Activated T-helper 2 cell treated with anti-CD3 and anti-CD28 coated beads, Interferon-gamma antibody, Interleukin-2, Interleukin-4, amounts not matched to agents 10 μg/mL and 5 μg/mL and 100 μg/mL, durations not matched to agents 14 hours and 24 hours and 36 hours (primary cell): ENCODE measurements at regions not wholly inside any gene's neighbourhood (a gene's known extent, or its start where the extent isn't known, plus 50 kb on each side); places are given as distances from the start of the nearest gene placed in this dataset.

Experiments used
- DNase-seq: peaks from one replicate; pipeline ENCODE4 v3.0.0; 2021; ENCODE audit warnings: low spot score
- H3K27ac Mint-ChIP-seq: one replicate; pipeline ENCODE4 v1.8.0; 2021; ENCODE audit warnings: mixed read lengths
- H3K27me3 Mint-ChIP-seq: one replicate; pipeline ENCODE4 v1.8.0; 2021; ENCODE audit warnings: low read depth, mixed read lengths
- H3K36me3 Mint-ChIP-seq: one replicate; pipeline ENCODE4 v1.8.0; 2021; ENCODE audit warnings: low read depth, mixed read lengths
- H3K4me1 Mint-ChIP-seq: one replicate; pipeline ENCODE4 v1.8.0; 2021; ENCODE audit warnings: low read depth, mixed read lengths
- H3K4me3 Mint-ChIP-seq: one replicate; pipeline ENCODE4 v1.8.0; 2021; ENCODE audit warnings: low read depth, mild to moderate bottlenecking, moderate library complexity, mixed read lengths
- H3K9me3 Mint-ChIP-seq: one replicate; pipeline ENCODE4 v1.8.0; 2021; ENCODE audit warnings: mixed read lengths
- intact Hi-C: fragments of 100-400 bp; cut with micrococcal nuclease; formaldehyde crosslinking; loops from one replicate; pipeline ENCODE4 v1.15.1; 2023

DNA sequence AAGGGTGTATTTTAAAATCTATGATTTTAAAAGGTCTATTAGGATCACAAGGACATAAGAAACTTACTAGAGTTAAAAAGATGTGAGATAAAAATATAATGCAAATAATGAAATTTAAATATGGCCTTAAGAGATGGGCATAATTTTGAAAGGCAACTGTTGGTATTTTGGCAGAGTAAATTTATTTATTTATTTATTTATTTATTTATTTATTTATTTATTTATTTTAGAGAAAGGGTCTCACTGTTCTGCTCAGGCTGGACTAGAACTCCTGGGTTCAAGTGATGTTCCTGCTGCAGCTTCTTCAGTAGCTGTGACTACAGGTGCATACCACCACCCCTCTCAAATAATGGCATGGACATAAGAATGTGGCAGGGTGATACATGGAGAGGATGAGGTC lies 932.1 kb upstream of the LCORL start:
- no peak overlapping the region for H3K4me3 Mint-ChIP-seq
- H3K27me3 Mint-ChIP-seq, result no peaks in the 10 kb centered on the region
- no peak overlapping the region for H3K27ac Mint-ChIP-seq
- DNase-seq, result no peak
- H3K36me3 Mint-ChIP-seq, result no peaks in the 10 kb centered on the region
- peaks cover 29% of the 10 kb centered on the region for H3K9me3 Mint-ChIP-seq
- H3K4me1 Mint-ChIP-seq, result no peaks in the 10 kb centered on the region
- intact Hi-C loops, result no loop called here

DNA sequence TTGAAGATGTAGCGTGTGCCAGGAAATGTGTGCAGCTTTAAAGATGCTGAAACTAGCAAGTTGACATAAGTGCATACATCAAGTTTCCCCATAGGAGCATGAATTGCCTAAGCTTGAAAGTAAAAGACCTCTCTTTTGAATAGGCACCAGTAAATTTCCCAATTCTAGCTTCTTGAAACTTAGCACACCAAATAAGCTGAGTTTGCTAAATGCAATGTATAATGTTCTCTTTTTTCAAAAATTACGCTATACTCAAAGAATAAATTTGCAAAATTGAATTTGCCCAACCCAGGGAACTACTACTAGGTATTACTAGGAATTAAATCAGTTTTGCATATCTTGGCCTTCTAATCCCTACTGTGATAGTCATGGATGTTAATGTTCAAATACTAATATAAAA lies 923.9 kb upstream of the LCORL start:
- Mint-ChIP-seq H3K27ac (no peak overlapping the region), H3K36me3 (no peaks in the 10 kb centered on the region), H3K4me1 (no peaks in the 10 kb centered on the region), H3K4me3 (no peak overlapping the region), H3K27me3 (no peaks in the 10 kb centered on the region), H3K9me3 (peaks cover 16% of the 10 kb centered on the region)
- intact Hi-C loops, result no loop called here
- DNase-seq, result no peak

DNA sequence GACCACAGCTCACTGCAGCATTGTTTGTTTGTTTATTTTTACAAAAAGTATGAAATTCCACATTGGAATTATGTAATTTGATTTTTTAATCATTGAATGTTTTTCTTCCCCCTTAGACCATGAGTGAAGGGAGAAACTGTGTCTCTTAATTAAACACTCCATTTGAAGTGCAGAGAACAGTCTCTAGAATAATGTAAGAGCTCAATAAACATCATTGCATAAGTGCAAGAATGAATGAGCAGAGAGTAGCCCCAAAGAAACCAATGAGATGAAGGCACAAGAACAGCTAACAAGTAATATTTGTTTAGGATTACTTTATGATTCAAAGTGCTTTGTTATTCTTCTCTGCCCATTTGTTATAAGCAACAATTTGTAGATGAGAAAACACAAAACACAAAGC lies 921.3 kb upstream of the LCORL start:
- Mint-ChIP-seq H3K4me1 (no peaks in the 10 kb centered on the region), H3K9me3 (peaks cover 26% of the 10 kb centered on the region), H3K36me3 (no peaks in the 10 kb centered on the region), H3K4me3 (no peak overlapping the region), H3K27me3 (no peaks in the 10 kb centered on the region), H3K27ac (no peak overlapping the region)
- no peak for DNase-seq
- intact Hi-C loops, result no loop called here

DNA sequence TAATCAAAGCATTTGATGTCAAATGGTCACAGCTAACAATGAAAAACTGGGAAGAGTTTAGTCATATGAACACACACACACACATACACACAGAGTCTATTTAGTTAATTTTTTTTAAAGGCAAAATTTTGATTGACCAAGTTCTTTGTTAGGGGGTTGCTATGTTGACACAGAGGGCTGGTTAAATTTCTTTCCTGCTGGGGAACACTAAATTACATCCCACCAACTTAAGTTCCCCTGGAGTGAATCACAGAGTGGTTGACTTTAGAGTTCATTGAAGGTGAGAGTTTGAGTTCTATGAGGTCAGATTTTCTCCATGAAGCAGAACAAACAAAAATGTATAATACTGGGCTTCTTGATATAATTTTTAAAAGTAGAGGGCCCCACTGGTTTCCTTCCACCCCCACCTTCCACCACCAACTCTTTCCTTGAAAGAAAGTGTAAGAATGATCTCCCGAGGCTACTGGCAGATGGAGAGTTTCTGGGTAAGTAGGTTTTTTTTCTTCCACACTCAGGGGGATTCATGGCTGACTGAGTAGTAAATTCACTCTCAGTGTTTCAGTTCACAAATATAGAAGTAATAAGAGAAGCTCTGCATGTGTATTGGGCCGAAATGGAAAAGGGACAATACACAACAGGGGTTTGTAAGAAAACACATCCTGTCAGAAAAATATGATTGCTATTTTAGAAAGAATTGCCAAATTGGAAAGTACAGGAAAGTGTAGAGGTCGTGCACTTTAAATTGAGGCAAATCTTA lies 917.0 kb upstream of the LCORL start:
- no peaks in the 10 kb centered on the region for H3K27me3 Mint-ChIP-seq
- intact Hi-C loops, result no loop called here
- no peaks in the 10 kb centered on the region for H3K4me1 Mint-ChIP-seq
- peaks cover 44% of the 10 kb centered on the region for H3K9me3 Mint-ChIP-seq
- no peak overlapping the region for H3K4me3 Mint-ChIP-seq
- H3K27ac Mint-ChIP-seq, result no peak overlapping the region
- no peaks in the 10 kb centered on the region for H3K36me3 Mint-ChIP-seq
- DNase-seq, result no peak

DNA sequence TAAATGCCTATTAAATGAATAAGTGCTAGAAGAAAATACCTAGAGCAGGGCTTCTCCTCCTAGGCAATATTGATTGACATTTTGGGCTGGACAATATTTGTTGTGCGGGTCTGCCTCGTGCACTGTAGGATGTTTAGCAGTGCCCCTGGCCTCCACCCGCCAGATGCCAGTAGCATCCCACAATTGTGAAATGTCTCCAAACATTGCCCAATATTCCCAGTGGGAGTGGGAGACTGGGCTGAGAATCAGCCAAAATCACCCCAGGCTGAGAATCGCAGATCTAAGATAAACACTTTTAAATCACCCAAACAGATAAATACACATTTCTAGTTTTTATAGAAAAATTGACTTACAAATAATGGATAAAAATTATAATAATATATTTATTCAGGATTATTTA lies 916.2 kb upstream of the LCORL start:
- Mint-ChIP-seq H3K27me3 (no peaks in the 10 kb centered on the region), H3K27ac (no peak overlapping the region), H3K4me1 (no peaks in the 10 kb centered on the region), H3K9me3 (peaks cover 48% of the 10 kb centered on the region), H3K4me3 (no peak overlapping the region), H3K36me3 (no peaks in the 10 kb centered on the region)
- no peak for DNase-seq
- intact Hi-C loops, result no loop called here

DNA sequence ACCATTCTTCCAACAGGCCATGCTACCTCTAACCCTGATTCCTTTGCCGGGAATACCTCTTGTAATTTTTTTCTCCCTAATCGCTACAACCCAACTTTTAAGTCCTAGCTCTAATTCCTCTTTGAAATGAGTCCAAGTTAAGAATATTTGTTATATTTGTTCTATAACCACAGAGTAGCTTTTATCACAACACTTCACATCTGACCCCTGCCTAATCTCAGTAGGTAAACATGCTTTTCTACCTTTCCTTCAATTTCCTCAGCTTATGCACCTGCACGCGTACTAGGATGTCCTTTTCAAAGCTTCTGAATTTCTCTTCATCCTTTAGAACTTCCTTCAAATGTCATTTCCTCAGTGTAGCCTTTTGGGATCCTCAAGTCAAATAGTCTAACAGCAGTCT lies 915.5 kb upstream of the LCORL start:
- Mint-ChIP-seq H3K9me3 (peaks cover 49% of the 10 kb centered on the region), H3K4me1 (no peaks in the 10 kb centered on the region), H3K27ac (no peak overlapping the region), H3K27me3 (no peaks in the 10 kb centered on the region), H3K4me3 (no peak overlapping the region), H3K36me3 (no peaks in the 10 kb centered on the region)
- no peak for DNase-seq
- intact Hi-C loops, result no loop called here

DNA sequence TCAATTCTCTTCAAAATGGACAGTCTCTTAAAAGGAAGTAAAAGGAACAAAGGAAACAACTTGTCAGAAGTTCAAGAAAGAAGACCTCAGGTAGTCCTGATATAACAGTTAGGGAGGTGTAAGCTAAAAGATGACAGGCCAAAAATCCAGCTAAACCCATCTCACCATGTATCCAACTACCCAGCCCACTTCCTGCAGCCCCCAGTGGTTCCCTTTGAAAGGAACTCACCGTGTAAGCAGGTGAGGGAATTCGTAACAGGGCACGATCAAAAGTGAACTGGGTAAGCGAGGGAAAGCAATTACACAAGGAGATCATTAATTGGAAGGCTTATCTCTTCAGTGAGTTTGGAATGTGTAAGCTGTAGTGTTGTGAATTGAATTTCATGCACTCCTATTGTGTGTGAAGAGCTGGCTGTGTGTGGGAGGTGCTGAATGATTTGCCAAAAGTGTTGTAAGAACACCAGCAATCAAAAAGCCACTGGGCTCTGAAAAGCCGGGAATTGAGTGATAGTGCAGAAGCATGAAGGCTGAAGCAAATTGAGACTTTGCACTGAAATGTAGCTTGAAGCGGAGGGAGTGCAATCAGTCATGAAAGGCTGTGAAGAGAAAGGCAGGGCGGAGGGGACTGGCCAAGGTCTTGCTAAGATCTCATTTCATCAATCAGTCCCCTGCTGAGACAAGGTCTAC lies 914.2 kb upstream of the LCORL start:
- H3K27me3 Mint-ChIP-seq, result no peaks in the 10 kb centered on the region
- no peaks in the 10 kb centered on the region for H3K36me3 Mint-ChIP-seq
- DNase-seq, result no peak
- H3K4me3 Mint-ChIP-seq, result no peak overlapping the region
- H3K4me1 Mint-ChIP-seq, result no peaks in the 10 kb centered on the region
- H3K9me3 Mint-ChIP-seq, result peaks cover 49% of the 10 kb centered on the region
- H3K27ac Mint-ChIP-seq, result no peak overlapping the region
- intact Hi-C loops, result no loop called here

DNA sequence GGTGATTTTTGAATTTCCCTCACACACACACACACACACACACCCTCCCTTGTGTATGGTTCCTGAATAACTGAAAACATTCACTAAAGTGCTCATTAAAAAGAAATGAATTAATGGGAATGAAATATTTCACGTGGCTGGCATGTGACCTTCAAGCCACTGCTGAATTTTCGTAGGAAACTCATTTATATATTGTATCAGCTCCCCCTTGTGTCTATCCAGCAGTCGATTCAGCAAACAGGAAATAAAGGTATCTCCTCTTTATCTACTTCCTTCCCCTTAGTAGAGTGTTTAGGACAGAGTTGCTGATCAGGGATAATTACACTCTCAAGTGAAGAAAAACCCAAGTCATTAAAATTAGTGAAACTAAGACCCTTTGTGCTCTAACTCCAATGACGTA lies 912.6 kb upstream of the LCORL start:
- no peak overlapping the region for H3K4me3 Mint-ChIP-seq
- no peak overlapping the region for H3K27ac Mint-ChIP-seq
- H3K27me3 Mint-ChIP-seq, result no peaks in the 10 kb centered on the region
- intact Hi-C loops, result no loop called here
- H3K4me1 Mint-ChIP-seq, result no peaks in the 10 kb centered on the region
- H3K36me3 Mint-ChIP-seq, result no peaks in the 10 kb centered on the region
- DNase-seq, result no peak
- peaks cover 41% of the 10 kb centered on the region for H3K9me3 Mint-ChIP-seq

DNA sequence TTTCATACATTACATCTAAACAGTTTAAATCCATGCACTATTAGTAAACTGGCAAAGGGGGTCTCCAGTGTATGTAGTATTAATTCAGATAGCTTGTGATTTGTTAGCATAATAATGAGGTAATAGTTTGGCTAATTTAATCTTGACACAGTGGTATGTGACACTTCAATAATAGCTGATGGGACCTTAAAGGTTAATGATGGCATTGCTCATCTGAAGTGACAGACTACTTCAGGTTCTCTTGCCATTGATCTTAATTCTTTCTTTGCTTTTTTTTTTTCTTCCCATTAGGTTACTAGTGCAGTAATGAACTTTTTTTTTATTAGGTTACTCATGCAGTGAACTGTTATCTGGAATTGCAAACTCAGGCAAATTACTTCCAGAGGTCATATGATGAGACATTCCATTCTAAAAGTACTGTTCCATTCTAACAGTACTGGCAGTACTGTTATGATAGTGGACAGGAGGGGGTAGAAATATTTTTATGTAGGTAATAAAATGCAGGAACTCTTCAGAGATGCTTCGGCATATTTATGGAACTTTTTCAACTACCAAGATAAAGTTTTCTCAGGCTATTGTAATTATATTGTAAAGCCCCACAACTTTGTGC lies 911.3 kb upstream of the LCORL start:
- Mint-ChIP-seq H3K27ac (no peak overlapping the region), H3K4me1 (no peaks in the 10 kb centered on the region), H3K27me3 (no peaks in the 10 kb centered on the region), H3K36me3 (no peaks in the 10 kb centered on the region), H3K9me3 (peaks cover 33% of the 10 kb centered on the region), H3K4me3 (no peak overlapping the region)
- DNase-seq, result no peak
- intact Hi-C loops, result no loop called here

DNA sequence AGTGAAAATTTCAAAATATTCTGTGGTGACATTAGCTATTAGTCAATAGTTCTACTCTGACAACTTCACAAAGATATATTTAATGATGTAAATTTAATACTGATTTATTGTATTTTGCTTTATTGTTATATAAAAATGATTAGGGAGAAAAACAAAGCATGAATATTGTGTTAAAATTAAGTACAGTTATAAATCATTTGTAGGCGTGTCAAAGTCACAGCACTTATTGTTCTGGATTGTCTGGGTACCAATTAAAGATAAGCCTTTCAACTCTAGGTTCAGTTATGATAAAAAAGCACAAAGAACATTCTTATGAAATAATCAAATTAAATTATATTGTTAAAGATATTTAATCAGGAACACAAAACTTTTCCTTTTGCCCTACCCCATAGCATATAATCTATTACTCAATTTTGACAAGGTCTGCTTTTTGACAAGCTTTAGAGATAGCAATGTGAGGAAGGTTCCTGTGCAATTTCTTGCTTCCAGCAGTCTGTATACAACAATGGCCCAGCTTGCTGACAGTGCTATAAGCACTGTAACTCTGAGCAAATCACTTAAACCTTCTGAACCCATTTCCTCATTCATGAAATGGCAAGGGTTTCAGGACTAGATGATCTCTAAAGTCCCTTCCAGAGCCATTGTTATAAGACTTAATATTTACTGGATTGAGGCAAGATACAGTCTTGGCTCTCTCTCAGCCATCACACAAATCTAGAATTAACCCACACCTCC lies 910.3 kb upstream of the LCORL start:
- no peak for DNase-seq

DNA sequence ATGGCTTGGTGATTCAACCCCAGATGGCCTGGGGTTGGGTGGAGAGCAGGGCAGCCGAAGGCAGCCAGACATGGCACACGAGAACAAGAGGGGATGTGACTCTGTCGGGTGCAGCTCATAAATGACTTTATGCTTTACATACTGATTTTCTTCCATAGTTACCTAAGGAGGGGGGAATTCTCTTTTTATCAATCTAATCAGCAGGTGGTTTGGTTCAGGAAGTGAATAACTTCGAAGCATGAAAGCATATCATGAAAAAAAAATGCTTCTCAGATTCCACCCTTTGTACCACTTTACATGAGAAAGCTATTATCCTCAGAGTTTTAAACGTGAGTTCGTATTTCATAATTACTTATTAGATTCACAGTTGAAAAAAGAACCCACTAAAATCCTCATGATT lies 908.9 kb upstream of the LCORL start:
- intact Hi-C loops, result no loop called here
- Mint-ChIP-seq H3K4me1 (no peaks in the 10 kb centered on the region), H3K36me3 (no peaks in the 10 kb centered on the region), H3K27me3 (no peaks in the 10 kb centered on the region), H3K4me3 (no peak overlapping the region), H3K9me3 (peaks cover 11% of the 10 kb centered on the region), H3K27ac (no peak overlapping the region)
- no peak for DNase-seq

More for the DNA sequence above, 910.3 kb upstream of the LCORL start:
- intact Hi-C loops, result no loop called here
- Mint-ChIP-seq H3K36me3 (no peaks in the 10 kb centered on the region), H3K27me3 (no peaks in the 10 kb centered on the region), H3K4me1 (no peaks in the 10 kb centered on the region), H3K27ac (no peak overlapping the region), H3K4me3 (no peak overlapping the region), H3K9me3 (peaks cover 24% of the 10 kb centered on the region)

DNA sequence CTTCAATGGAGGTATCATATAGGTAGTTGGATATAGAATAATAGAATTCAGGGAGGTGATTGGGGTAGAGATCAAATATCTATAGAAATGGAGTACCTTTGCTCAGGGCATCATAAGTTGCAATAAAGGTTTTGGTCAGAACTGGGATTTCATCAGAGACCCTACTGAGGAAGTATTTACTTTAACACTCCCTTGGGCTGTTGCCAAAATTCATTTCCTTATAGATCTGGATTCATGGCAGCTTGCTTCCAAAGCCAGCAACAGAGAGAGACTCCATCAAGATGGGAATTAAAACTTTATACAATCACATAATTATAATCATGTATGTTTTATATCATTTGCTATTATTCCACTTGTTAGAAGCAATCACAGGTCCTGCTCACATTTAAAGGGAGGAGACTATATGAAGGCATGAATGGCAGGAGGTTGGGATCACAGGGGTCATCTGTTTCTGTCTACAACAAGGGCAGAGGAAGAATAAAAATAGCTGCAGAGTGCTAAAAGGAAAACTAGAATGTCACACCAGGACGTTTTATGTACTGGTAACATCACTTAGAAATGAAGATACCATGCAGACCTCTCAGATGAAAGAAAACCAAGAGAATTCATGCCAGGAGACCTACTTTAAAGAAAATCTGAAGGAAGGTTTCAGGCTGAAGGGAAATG lies 902.1 kb upstream of the LCORL start:
- H3K27ac Mint-ChIP-seq, result no peak overlapping the region
- H3K4me1 Mint-ChIP-seq, result no peaks in the 10 kb centered on the region
- peaks cover 39% of the 10 kb centered on the region for H3K9me3 Mint-ChIP-seq
- no peaks in the 10 kb centered on the region for H3K36me3 Mint-ChIP-seq
- no peak overlapping the region for H3K4me3 Mint-ChIP-seq
- intact Hi-C loops, result no loop called here
- no peak for DNase-seq
- H3K27me3 Mint-ChIP-seq, result no peaks in the 10 kb centered on the region
